22Rv1 (cell line): ENCODE measurements at regions not wholly inside any gene's neighbourhood (a gene's known extent, or its start where the extent isn't known, plus 50 kb on each side); places are given as distances from the start of the nearest gene placed in this dataset.

Experiments used
- CTCF ChIP-seq: fragments of 450-650 bp; IDR thresholded peaks from 2 replicates; pipeline ENCODE4 v1.5.1; 2017; ENCODE audit warnings: mild to moderate bottlenecking
- ZFX ChIP-seq: fragments of 450-650 bp; IDR thresholded peaks from 2 replicates; pipeline ENCODE4 v1.6.1; 2017; ENCODE audit warnings: antibody characterized with exemption, borderline replicate concordance

GRCh38 chrX:30153175-30153880 lies 62.0 kb upstream of the MAGEB2 start:
- TF ChIP-seq CTCF = no peak
- TF ChIP-seq ZFX = no peak
